Central memory CD8-positive, alpha-beta T cell (primary cell): ENCODE measurements at regions not wholly inside any gene's neighbourhood (a gene's known extent, or its start where the extent isn't known, plus 50 kb on each side); places are given as distances from the start of the nearest gene placed in this dataset.
"Not testable (repeated sequence)": the region's sequence is repeated elsewhere in the genome, so short reads cannot be mapped to it uniquely, and the experiment has no call there.

Experiments
- ATAC-seq: fragments of 150-1000 bp; cut with Tn5 transposase; replicated peaks from 2 replicates; pipeline ENCODE4 v1.10.0; 2022; ENCODE audit warnings: mild to moderate bottlenecking, moderate FRiP score, moderate number of reproducible peaks; ENCODE audit not compliant: poor library complexity, severe bottlenecking; ENCODE audit errors: extremely low read depth
- DNase-seq, 2 donors: peaks; one replicate each; pipeline ENCODE4 v3.0.0; 2021; ENCODE audit warnings: low spot score in 2 of 2
- H3K27ac Mint-ChIP-seq: one replicate; pipeline ENCODE4 v1.8.0; 2022; ENCODE audit warnings: low read depth, mild to moderate bottlenecking, moderate library complexity, mixed read lengths
- H3K27me3 Mint-ChIP-seq: one replicate; pipeline ENCODE4 v1.8.0; 2022; ENCODE audit warnings: mixed read lengths
- H3K36me3 Mint-ChIP-seq: one replicate; pipeline ENCODE4 v1.8.0; 2022; ENCODE audit warnings: mild to moderate bottlenecking, moderate library complexity, mixed read lengths; ENCODE audit not compliant: insufficient read depth
- H3K4me1 Mint-ChIP-seq: one replicate; pipeline ENCODE4 v1.8.0; 2022; ENCODE audit warnings: mixed read lengths
- H3K4me3 Mint-ChIP-seq: one replicate; pipeline ENCODE4 v1.8.0; 2022; ENCODE audit warnings: mild to moderate bottlenecking, moderate library complexity, mixed read lengths
- H3K9me3 Mint-ChIP-seq: one replicate; pipeline ENCODE4 v1.8.0; 2022; ENCODE audit warnings: mixed read lengths

GRCh38 chr1:238954865-238955264 lies 431.5 kb upstream of the CHRM3 start:
- ATAC-seq (no peak), DNase-seq (no peak)
- no peak overlapping the region for H3K27ac Mint-ChIP-seq
- H3K4me1 Mint-ChIP-seq = no peaks in the 10 kb centered on the region
- no peaks in the 10 kb centered on the region for H3K36me3 Mint-ChIP-seq
- peaks cover 14% of the 10 kb centered on the region for H3K9me3 Mint-ChIP-seq
- no peaks in the 10 kb centered on the region for H3K27me3 Mint-ChIP-seq
- H3K4me3 Mint-ChIP-seq = no peak overlapping the region

GRCh38 chr1:238953448-238954010 lies 432.8 kb upstream of the CHRM3 start:
- no peak overlapping the region for H3K4me3 Mint-ChIP-seq
- H3K4me1 Mint-ChIP-seq = no peaks in the 10 kb centered on the region
- H3K27me3 Mint-ChIP-seq = no peaks in the 10 kb centered on the region
- DNase-seq = no peak
- peaks cover 19% of the 10 kb centered on the region for H3K9me3 Mint-ChIP-seq
- no peaks in the 10 kb centered on the region for H3K36me3 Mint-ChIP-seq
- no peak for ATAC-seq
- no peak overlapping the region for H3K27ac Mint-ChIP-seq

- no peaks in the 10 kb centered on the region for H3K27me3 Mint-ChIP-seq
- no peak for DNase-seq
- peaks cover 26% of the 10 kb centered on the region for H3K9me3 Mint-ChIP-seq
- no peaks in the 10 kb centered on the region for H3K4me1 Mint-ChIP-seq
- no peak overlapping the region for H3K27ac Mint-ChIP-seq
- H3K4me3 Mint-ChIP-seq = no peak overlapping the region
- H3K36me3 Mint-ChIP-seq = no peaks in the 10 kb centered on the region
- no peak for ATAC-seq
Observed at GRCh38 chr1:238951809-238952208, 434.6 kb upstream of the CHRM3 start.

GRCh38 chr1:238950784-238951183 lies 435.6 kb upstream of the CHRM3 start:
- Mint-ChIP-seq H3K36me3 (no peaks in the 10 kb centered on the region), H3K9me3 (peaks cover 26% of the 10 kb centered on the region), H3K27ac (no peak overlapping the region), H3K4me1 (no peaks in the 10 kb centered on the region), H3K27me3 (no peaks in the 10 kb centered on the region), H3K4me3 (no peak overlapping the region)
- DNase-seq = no peak
- ATAC-seq = no peak

GRCh38 chr1:238950017-238950416 lies 436.4 kb upstream of the CHRM3 start:
- Mint-ChIP-seq H3K9me3 (peaks cover 26% of the 10 kb centered on the region), H3K36me3 (no peaks in the 10 kb centered on the region), H3K4me1 (no peaks in the 10 kb centered on the region), H3K27ac (no peak overlapping the region), H3K27me3 (no peaks in the 10 kb centered on the region), H3K4me3 (no peak overlapping the region)
- no peak for DNase-seq
- no peak for ATAC-seq

- ATAC-seq = no peak
- Mint-ChIP-seq H3K9me3 (peaks cover 23% of the 10 kb centered on the region), H3K27me3 (no peaks in the 10 kb centered on the region), H3K4me1 (no peaks in the 10 kb centered on the region), H3K27ac (no peak overlapping the region), H3K36me3 (no peaks in the 10 kb centered on the region), H3K4me3 (no peak overlapping the region)
- no peak for DNase-seq
Observed at GRCh38 chr1:238944028-238944427, 442.3 kb upstream of the CHRM3 start.

- Mint-ChIP-seq H3K36me3 (no peaks in the 10 kb centered on the region), H3K4me1 (no peaks in the 10 kb centered on the region), H3K27me3 (no peaks in the 10 kb centered on the region), H3K27ac (no peak overlapping the region), H3K9me3 (peaks cover 10% of the 10 kb centered on the region), H3K4me3 (no peak overlapping the region)
- DNase-seq = no peak
- no peak for ATAC-seq
Observed at GRCh38 chr1:238927899-238928298, 458.5 kb upstream of the CHRM3 start.

GRCh38 chr1:238916828-238917227 lies 469.5 kb upstream of the CHRM3 start:
- ATAC-seq (no peak), DNase-seq (no peak)
- H3K9me3 Mint-ChIP-seq = peaks cover 16% of the 10 kb centered on the region
- no peak overlapping the region for H3K27ac Mint-ChIP-seq
- no peak overlapping the region for H3K4me3 Mint-ChIP-seq
- H3K4me1 Mint-ChIP-seq = no peaks in the 10 kb centered on the region
- H3K27me3 Mint-ChIP-seq = no peaks in the 10 kb centered on the region
- H3K36me3 Mint-ChIP-seq = no peaks in the 10 kb centered on the region

- Mint-ChIP-seq H3K36me3 (peaks cover 1% of the 10 kb centered on the region), H3K4me3 (no peak overlapping the region), H3K27ac (no peak overlapping the region), H3K27me3 (no peaks in the 10 kb centered on the region), H3K9me3 (peaks cover 26% of the 10 kb centered on the region), H3K4me1 (no peaks in the 10 kb centered on the region)
- ATAC-seq (no peak), DNase-seq (no peak)
Observed at GRCh38 chr1:238914346-238914745, 472.0 kb upstream of the CHRM3 start.

- no peak for DNase-seq
- Mint-ChIP-seq H3K9me3 (peaks cover 26% of the 10 kb centered on the region), H3K4me3 (no peak overlapping the region), H3K4me1 (no peaks in the 10 kb centered on the region), H3K36me3 (peaks cover 1% of the 10 kb centered on the region), H3K27ac (no peak overlapping the region), H3K27me3 (no peaks in the 10 kb centered on the region)
- ATAC-seq = no peak
Observed at GRCh38 chr1:238913210-238913609, 473.2 kb upstream of the CHRM3 start.

GRCh38 chr1:238912148-238912547 lies 474.2 kb upstream of the CHRM3 start:
- peaks cover 1% of the 10 kb centered on the region for H3K36me3 Mint-ChIP-seq
- no peak overlapping the region for H3K4me3 Mint-ChIP-seq
- DNase-seq = no peak
- H3K27me3 Mint-ChIP-seq = no peaks in the 10 kb centered on the region
- H3K9me3 Mint-ChIP-seq = peaks cover 34% of the 10 kb centered on the region
- no peak overlapping the region for H3K27ac Mint-ChIP-seq
- no peak for ATAC-seq
- no peaks in the 10 kb centered on the region for H3K4me1 Mint-ChIP-seq

GRCh38 chr1:238902752-238903151 lies 483.6 kb upstream of the CHRM3 start:
- DNase-seq, H3K36me3 Mint-ChIP-seq, H3K4me3 Mint-ChIP-seq, H3K27ac Mint-ChIP-seq, ATAC-seq, H3K4me1 Mint-ChIP-seq, H3K27me3 Mint-ChIP-seq: not testable (repeated sequence)
- H3K9me3 Mint-ChIP-seq = peaks cover 45% of the 10 kb centered on the region

GRCh38 chr1:238900334-238900865 lies 486.0 kb upstream of the CHRM3 start:
- Mint-ChIP-seq H3K4me1 (no peaks in the 10 kb centered on the region), H3K4me3 (no peak overlapping the region), H3K27me3 (no peaks in the 10 kb centered on the region), H3K27ac (no peak overlapping the region), H3K9me3 (peaks cover 52% of the 10 kb centered on the region), H3K36me3 (no peaks in the 10 kb centered on the region)
- DNase-seq (no peak), ATAC-seq (no peak)
